Activated effector memory CD4-positive, alpha-beta T cell treated with Interleukin-2 at 50 U/mL for 16 hours (primary cell): ENCODE measurements at regions not wholly inside any gene's neighbourhood (a gene's known extent, or its start where the extent isn't known, plus 50 kb on each side); places are given as distances from the start of the nearest gene placed in this dataset.

Experiments
- DNase-seq: peaks from one replicate; pipeline ENCODE4 v3.0.0-alpha.2; 2020

- no peak for DNase-seq
These were observed 182.9 kb upstream of the DPYD start for GRCh38 chr1:98103617-98104285.

GRCh38 chr1:98102345-98103030 lies 181.7 kb upstream of the DPYD start:
- DNase-seq, result no peak

- no peak for DNase-seq
These were observed 180.5 kb upstream of the DPYD start for GRCh38 chr1:98101364-98101763.

- no peak for DNase-seq
These were observed 178.7 kb upstream of the DPYD start for GRCh38 chr1:98099501-98099900.

- no peak for DNase-seq
These were observed 177.6 kb upstream of the DPYD start for GRCh38 chr1:98098473-98098872.

- DNase-seq, result no peak
These were observed 169.5 kb upstream of the DPYD start for GRCh38 chr1:98090351-98090750.

- DNase-seq, result no peak
These were observed 167.5 kb upstream of the DPYD start for GRCh38 chr1:98088381-98088780.

GRCh38 chr1:98086796-98087441 lies 166.1 kb upstream of the DPYD start:
- DNase-seq, result no peak

GRCh38 chr1:98086156-98086555 lies 165.3 kb upstream of the DPYD start:
- no peak for DNase-seq

GRCh38 chr1:98084188-98084587 lies 163.4 kb upstream of the DPYD start:
- no peak for DNase-seq

GRCh38 chr1:98081944-98082343 lies 161.1 kb upstream of the DPYD start:
- no peak for DNase-seq

GRCh38 chr1:98078596-98078995 lies 157.8 kb upstream of the DPYD start:
- no peak for DNase-seq

- no peak for DNase-seq
These were observed 156.9 kb upstream of the DPYD start for GRCh38 chr1:98077691-98078090.

- DNase-seq, result no peak
These were observed 154.8 kb upstream of the DPYD start for GRCh38 chr1:98075626-98076025.

GRCh38 chr1:98073823-98074222 lies 153.0 kb upstream of the DPYD start:
- DNase-seq, result no peak

- DNase-seq, result no peak
These were observed 152.3 kb upstream of the DPYD start for GRCh38 chr1:98073106-98073505.

- no peak for DNase-seq
These were observed 151.2 kb upstream of the DPYD start for GRCh38 chr1:98072047-98072446.

- DNase-seq, result no peak
These were observed 147.2 kb upstream of the DPYD start for GRCh38 chr1:98068016-98068415.

- DNase-seq, result no peak
These were observed 146.1 kb upstream of the DPYD start for GRCh38 chr1:98066911-98067310.

GRCh38 chr1:98059620-98060019 lies 138.8 kb upstream of the DPYD start:
- DNase-seq, result no peak

- DNase-seq, result no peak
These were observed 137.8 kb upstream of the DPYD start for GRCh38 chr1:98058676-98059075.

GRCh38 chr1:98057236-98057910 lies 136.5 kb upstream of the DPYD start:
- DNase-seq, result no peak

GRCh38 chr1:98056781-98057180 lies 135.9 kb upstream of the DPYD start:
- no peak for DNase-seq

GRCh38 chr1:98055457-98055856 lies 134.6 kb upstream of the DPYD start:
- no peak for DNase-seq
